AG08396 (cell line): ENCODE measurements at regions not wholly inside any gene's neighbourhood (a gene's known extent, or its start where the extent isn't known, plus 50 kb on each side); places are given as distances from the start of the nearest gene placed in this dataset.
A peak's percentile ranks its signal among the peaks of the same experiment; 100 is the strongest.
"Not testable (repeated sequence)": the region's sequence is repeated elsewhere in the genome, so short reads cannot be mapped to it uniquely, and the experiment has no call there.

Experiments used
- DNase-seq: peaks from one replicate; pipeline ENCODE4 v3.0.0; 2012; ENCODE audit warnings: low spot score, mixed read lengths

- no peak for DNase-seq
These were observed 141.4 kb downstream of the KCNRG start for GRCh38 chr13:50156561-50157127.

GRCh38 chr13:50158385-50159165 lies 143.3 kb downstream of the KCNRG start:
- no peak for DNase-seq

GRCh38 chr13:50159607-50160006 lies 144.4 kb downstream of the KCNRG start:
- no peak for DNase-seq

GRCh38 chr13:50161052-50161451 lies 145.8 kb downstream of the KCNRG start:
- peak; percentile 21 for DNase-seq

GRCh38 chr13:50162001-50162400 lies 146.8 kb downstream of the KCNRG start:
- DNase-seq = no peak

GRCh38 chr13:50162567-50162966 lies 147.3 kb downstream of the KCNRG start:
- no peak for DNase-seq

- no peak for DNase-seq
These were observed 152.1 kb downstream of the KCNRG start for GRCh38 chr13:50167224-50167947.

GRCh38 chr13:50167967-50168366 lies 152.7 kb downstream of the KCNRG start:
- DNase-seq = no peak

GRCh38 chr13:50168786-50169185 lies 153.5 kb downstream of the KCNRG start:
- no peak for DNase-seq

- no peak for DNase-seq
These were observed 155.3 kb downstream of the KCNRG start for GRCh38 chr13:50170447-50171037.

GRCh38 chr13:50171590-50172282 lies 156.5 kb downstream of the KCNRG start:
- DNase-seq = peak; percentile 32

- DNase-seq = not testable (repeated sequence)
These were observed 157.8 kb downstream of the KCNRG start for GRCh38 chr13:50173045-50173444.

GRCh38 chr13:50174630-50175029 lies 159.4 kb downstream of the KCNRG start:
- DNase-seq = no peak

GRCh38 chr13:50179977-50180376 lies 164.7 kb downstream of the KCNRG start:
- no peak for DNase-seq

GRCh38 chr13:50185769-50186763 lies 170.8 kb downstream of the KCNRG start:
- not testable (repeated sequence) for DNase-seq

GRCh38 chr13:50187352-50188029 lies 172.2 kb downstream of the KCNRG start:
- no peak for DNase-seq

GRCh38 chr13:50188696-50189095 lies 173.5 kb downstream of the KCNRG start:
- DNase-seq = no peak

- DNase-seq = no peak
These were observed 174.2 kb downstream of the KCNRG start for GRCh38 chr13:50189450-50189849.

GRCh38 chr13:50191004-50191403 lies 175.8 kb downstream of the KCNRG start:
- no peak for DNase-seq

- DNase-seq = no peak
These were observed 177.1 kb downstream of the KCNRG start for GRCh38 chr13:50192272-50192813.
